Daoy (cell line): ENCODE measurements at regions not wholly inside any gene's neighbourhood (a gene's known extent, or its start where the extent isn't known, plus 50 kb on each side); places are given as distances from the start of the nearest gene placed in this dataset.
"Not testable (repeated sequence)": the region's sequence is repeated elsewhere in the genome, so short reads cannot be mapped to it uniquely, and the experiment has no call there.

Source experiments
- DNase-seq: peaks from one replicate; pipeline ENCODE4 v3.0.0-alpha.2; 2015; ENCODE audit warnings: low read depth

GRCh38 chr15:84421513-84422181 lies 179.2 kb upstream of the ZSCAN2 start:
- not testable (repeated sequence) for DNase-seq

- not testable (repeated sequence) for DNase-seq
These were observed 175.5 kb upstream of the ZSCAN2 start for GRCh38 chr15:84425327-84425726.

GRCh38 chr15:84473305-84473877 lies 127.4 kb upstream of the ZSCAN2 start:
- not testable (repeated sequence) for DNase-seq

- DNase-seq = not testable (repeated sequence)
These were observed 124.3 kb upstream of the ZSCAN2 start for GRCh38 chr15:84476364-84477033.

GRCh38 chr15:84477550-84477949 lies 123.3 kb upstream of the ZSCAN2 start:
- not testable (repeated sequence) for DNase-seq

GRCh38 chr15:84480174-84480681 lies 120.6 kb upstream of the ZSCAN2 start:
- not testable (repeated sequence) for DNase-seq

- DNase-seq = not testable (repeated sequence)
These were observed 117.0 kb upstream of the ZSCAN2 start for GRCh38 chr15:84483859-84484258.

GRCh38 chr15:84500165-84500889 lies 100.5 kb upstream of the ZSCAN2 start:
- DNase-seq = not testable (repeated sequence)

GRCh38 chr15:84503101-84503500 lies 97.7 kb upstream of the ZSCAN2 start:
- not testable (repeated sequence) for DNase-seq

GRCh38 chr15:84505552-84505951 lies 95.3 kb upstream of the ZSCAN2 start:
- not testable (repeated sequence) for DNase-seq

- not testable (repeated sequence) for DNase-seq
These were observed 88.5 kb upstream of the ZSCAN2 start for GRCh38 chr15:84512324-84512723.

GRCh38 chr15:84516773-84517172 lies 84.0 kb upstream of the ZSCAN2 start:
- peak; percentile 0 for DNase-seq

- DNase-seq = not testable (repeated sequence)
These were observed 75.1 kb upstream of the ZSCAN2 start for GRCh38 chr15:84525491-84526344.

- DNase-seq = not testable (repeated sequence)
These were observed 70.1 kb upstream of the ZSCAN2 start for GRCh38 chr15:84530751-84531150.

- DNase-seq = not testable (repeated sequence)
These were observed 69.6 kb upstream of the ZSCAN2 start for GRCh38 chr15:84531223-84531622.

GRCh38 chr15:84531709-84532367 lies 69.0 kb upstream of the ZSCAN2 start:
- not testable (repeated sequence) for DNase-seq

GRCh38 chr15:84533705-84534104 lies 67.1 kb upstream of the ZSCAN2 start:
- DNase-seq = not testable (repeated sequence)

GRCh38 chr15:84534561-84535235 lies 66.1 kb upstream of the ZSCAN2 start:
- DNase-seq = not testable (repeated sequence)

- DNase-seq = not testable (repeated sequence)
These were observed 64.6 kb upstream of the ZSCAN2 start for GRCh38 chr15:84536181-84536580.

- not testable (repeated sequence) for DNase-seq
These were observed 56.2 kb upstream of the ZSCAN2 start for GRCh38 chr15:84544586-84544985.
